ENCODE measurements at regions not wholly inside any gene's neighbourhood (a gene's known extent, or its start where the extent isn't known, plus 50 kb on each side); places are given as distances from the start of the nearest gene placed in this dataset.

- ATAC-seq (ENCODE audit: insufficient read depth, low FRiP score) (no peak), DNase-seq (no peak)
- Histone ChIP-seq H3K4me3 (no peak overlapping the region), H3K27ac (ENCODE audit: low read depth in 1 of 2, low read length in 1 of 2) (no peak overlapping the region), H3K4me1 (ENCODE audit: control insufficient read depth in 5 of 5, insufficient read depth in 5 of 5, low read length in 5 of 5) (peaks cover 0 to 2% (median 0%) of the 10 kb centered on the region in 5 donors), H3K36me3 (ENCODE audit: control insufficient read depth in 4 of 4, insufficient read depth in 4 of 4, low read length in 4 of 4) (no peaks in the 10 kb centered on the region), H3K9me3 (ENCODE audit: control insufficient read depth in 4 of 4, insufficient read depth in 3 of 4, low read length in 3 of 4) (no peaks in the 10 kb centered on the region), H3K9ac (ENCODE audit: insufficient read depth in 1 of 2, low read length in 2 of 2) (no peak overlapping the region), H3K27me3 (ENCODE audit: control insufficient read depth in 3 of 3, insufficient read depth in 3 of 3, low read length in 2 of 3) (no peaks in the 10 kb centered on the region)
- 22 to 35% methylated on average over 2 of the region's 2 CpGs for WGBS, 2 donors
- TF ChIP-seq CTCF (IDR thresholded peaks at IDR 0.05; ENCODE audit: control extremely low read depth, extremely low read depth) = no peak
Measured at GRCh38 chr2:16476866-16477265, 188.8 kb downstream of the CYRIA start.

GRCh38 chr2:16475986-16476567 is 189.6 kb downstream of the CYRIA start:
- no peak for TF ChIP-seq CTCF (IDR thresholded peaks at IDR 0.05; ENCODE audit: control extremely low read depth, extremely low read depth)
- WGBS, 2 donors = 77 to 95% methylated on average over 1 of the region's 1 CpG
- ATAC-seq (ENCODE audit: insufficient read depth, low FRiP score) = no peak

DNA sequence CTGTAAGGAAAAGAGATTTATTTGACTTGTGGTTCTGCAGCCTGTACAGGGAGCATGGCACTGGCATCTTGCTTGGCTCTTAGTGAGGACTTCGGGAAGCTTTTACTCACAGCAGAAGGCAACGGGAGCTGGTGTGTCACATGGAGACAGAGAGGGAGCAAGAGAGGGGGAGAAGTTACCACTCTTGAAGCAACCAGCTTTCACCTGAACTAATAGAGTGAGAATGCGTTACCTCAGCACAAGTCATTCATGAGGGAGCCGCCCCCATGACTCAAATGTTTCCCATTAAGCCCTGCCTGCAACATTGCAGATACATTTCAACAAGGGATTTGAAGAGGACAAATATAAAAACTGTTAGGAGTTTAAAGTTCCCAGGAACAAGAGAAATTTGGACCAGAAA is 190.0 kb downstream of the CYRIA start:
- no peaks in the 10 kb centered on the region for H3K36me3 ChIP-seq (ENCODE audit: control insufficient read depth in 4 of 4, insufficient read depth in 4 of 4, low read length in 4 of 4)
- H3K9me3 ChIP-seq (ENCODE audit: control insufficient read depth in 4 of 4, insufficient read depth in 3 of 4, low read length in 3 of 4) = no peaks in the 10 kb centered on the region
- ATAC-seq (ENCODE audit: insufficient read depth, low FRiP score) (no peak), DNase-seq (peak in 1 of 3 donors; percentile 20)
- no peaks in the 10 kb centered on the region for H3K27me3 ChIP-seq (ENCODE audit: control insufficient read depth in 3 of 3, insufficient read depth in 3 of 3, low read length in 2 of 3)
- no peak overlapping the region for H3K4me3 ChIP-seq
- H3K4me1 ChIP-seq (ENCODE audit: control insufficient read depth in 5 of 5, insufficient read depth in 5 of 5, low read length in 5 of 5) = peaks cover 0 to 2% (median 0%) of the 10 kb centered on the region in 5 donors
- H3K27ac ChIP-seq (ENCODE audit: low read depth in 1 of 2, low read length in 1 of 2) = no peak overlapping the region
- no peak overlapping the region for H3K9ac ChIP-seq (ENCODE audit: insufficient read depth in 1 of 2, low read length in 2 of 2)
- 66 to 79% methylated on average over 4 of the region's 4 CpGs for WGBS, 2 donors
- no peak for TF ChIP-seq CTCF (IDR thresholded peaks at IDR 0.05; ENCODE audit: control extremely low read depth, extremely low read depth)

More at GRCh38 chr2:16475986-16476567, 189.6 kb downstream of the CYRIA start:
- Histone ChIP-seq H3K9me3 (ENCODE audit: control insufficient read depth in 4 of 4, insufficient read depth in 3 of 4, low read length in 3 of 4) (no peaks in the 10 kb centered on the region), H3K4me3 (no peak overlapping the region), H3K36me3 (ENCODE audit: control insufficient read depth in 4 of 4, insufficient read depth in 4 of 4, low read length in 4 of 4) (no peaks in the 10 kb centered on the region), H3K4me1 (ENCODE audit: control insufficient read depth in 5 of 5, insufficient read depth in 5 of 5, low read length in 5 of 5) (peaks cover 0 to 2% (median 0%) of the 10 kb centered on the region in 5 donors), H3K27ac (ENCODE audit: low read depth in 1 of 2, low read length in 1 of 2) (no peak overlapping the region), H3K9ac (ENCODE audit: insufficient read depth in 1 of 2, low read length in 2 of 2) (no peak overlapping the region), H3K27me3 (ENCODE audit: control insufficient read depth in 3 of 3, insufficient read depth in 3 of 3, low read length in 2 of 3) (no peaks in the 10 kb centered on the region)
- DNase-seq = no peak

GRCh38 chr2:16473575-16473974 is 192.1 kb downstream of the CYRIA start:
- no peak for TF ChIP-seq CTCF (IDR thresholded peaks at IDR 0.05; ENCODE audit: control extremely low read depth, extremely low read depth)
- ATAC-seq (ENCODE audit: insufficient read depth, low FRiP score) = no peak
- no peak overlapping the region for H3K27ac ChIP-seq (ENCODE audit: low read depth in 1 of 2, low read length in 1 of 2)
- no peaks in the 10 kb centered on the region for H3K36me3 ChIP-seq (ENCODE audit: control insufficient read depth in 4 of 4, insufficient read depth in 4 of 4, low read length in 4 of 4)
- no peak overlapping the region for H3K9ac ChIP-seq (ENCODE audit: insufficient read depth in 1 of 2, low read length in 2 of 2)
- peaks cover 0 to 2% (median 0%) of the 10 kb centered on the region in 5 donors for H3K4me1 ChIP-seq (ENCODE audit: control insufficient read depth in 5 of 5, insufficient read depth in 5 of 5, low read length in 5 of 5)
- 89 to 97% methylated on average over 1 of the region's 1 CpG for WGBS, 2 donors
- no peak overlapping the region for H3K4me3 ChIP-seq
- H3K9me3 ChIP-seq (ENCODE audit: control insufficient read depth in 4 of 4, insufficient read depth in 3 of 4, low read length in 3 of 4) = no peaks in the 10 kb centered on the region
- no peak for DNase-seq
- H3K27me3 ChIP-seq (ENCODE audit: control insufficient read depth in 3 of 3, insufficient read depth in 3 of 3, low read length in 2 of 3) = no peaks in the 10 kb centered on the region
